Germinal center (tissue), 1 donor: ENCODE measurements at regions not wholly inside any gene's neighbourhood (a gene's known extent, or its start where the extent isn't known, plus 50 kb on each side); places are given as distances from the start of the nearest gene placed in this dataset.

Experiments used
- DNase-seq: peaks from one replicate; pipeline ENCODE4 v3.0.0; 2012; ENCODE audit warnings: mixed read lengths, low spot score

DNA sequence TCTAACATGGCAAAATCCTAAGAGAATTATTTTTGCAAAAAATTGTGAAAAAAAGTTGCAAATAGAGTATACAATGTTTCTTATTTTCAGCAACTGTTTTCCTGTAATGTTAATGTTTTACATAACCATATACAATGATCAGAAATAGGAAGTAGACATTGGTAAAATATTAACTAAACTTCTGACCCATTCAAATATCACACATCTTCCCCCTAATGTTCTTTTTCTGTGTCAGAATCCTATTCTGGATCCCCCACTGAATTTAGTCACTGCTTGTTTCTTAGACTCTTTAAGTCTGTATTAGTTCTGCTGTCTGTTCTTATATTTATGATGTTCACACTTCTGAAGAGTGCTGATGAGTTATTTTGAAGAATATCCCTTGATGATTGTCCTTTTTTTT, 62.0 kb downstream of the HFE start:
- DNase-seq, result no peak

DNA sequence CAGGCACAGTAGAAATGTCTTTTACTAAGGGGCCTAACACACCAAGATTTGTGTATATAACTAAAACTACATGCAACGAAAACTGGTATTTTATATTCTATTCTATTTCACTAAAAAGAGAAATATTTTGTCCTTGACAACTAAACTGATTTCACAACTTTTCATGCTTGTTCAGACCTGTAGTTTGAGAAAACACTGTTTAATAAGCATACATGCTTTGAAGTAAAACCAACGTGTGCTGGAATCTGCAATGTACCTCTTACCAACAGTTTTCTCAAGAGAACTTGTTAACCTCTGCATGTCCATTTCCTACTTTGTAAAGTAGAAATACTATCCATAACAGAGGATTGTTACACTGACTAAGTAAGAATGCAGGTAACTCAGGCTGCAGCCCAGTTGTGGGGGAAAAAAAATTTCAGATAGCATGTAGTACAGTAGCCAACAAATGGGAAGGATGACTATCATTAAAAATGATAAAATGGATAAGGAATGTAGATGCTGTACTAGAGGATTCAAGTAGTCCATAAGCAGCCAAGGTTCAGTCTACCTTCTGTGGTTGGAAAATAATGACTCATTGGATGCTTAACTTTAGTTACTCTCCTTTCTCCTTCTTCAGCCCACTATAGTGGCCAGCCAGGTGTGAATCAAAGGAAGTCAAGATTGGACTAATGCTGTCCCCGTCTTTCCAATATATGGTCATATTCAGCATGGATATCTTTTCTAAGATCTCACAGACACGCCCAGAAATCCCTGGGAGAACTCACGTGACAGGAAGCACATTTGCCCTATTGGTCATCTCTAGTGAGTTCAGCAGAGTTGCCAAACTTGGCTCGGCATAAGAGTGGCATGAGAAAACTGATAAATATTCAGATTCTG, 65.2 kb downstream of the HFE start:
- DNase-seq, result no peak

DNA sequence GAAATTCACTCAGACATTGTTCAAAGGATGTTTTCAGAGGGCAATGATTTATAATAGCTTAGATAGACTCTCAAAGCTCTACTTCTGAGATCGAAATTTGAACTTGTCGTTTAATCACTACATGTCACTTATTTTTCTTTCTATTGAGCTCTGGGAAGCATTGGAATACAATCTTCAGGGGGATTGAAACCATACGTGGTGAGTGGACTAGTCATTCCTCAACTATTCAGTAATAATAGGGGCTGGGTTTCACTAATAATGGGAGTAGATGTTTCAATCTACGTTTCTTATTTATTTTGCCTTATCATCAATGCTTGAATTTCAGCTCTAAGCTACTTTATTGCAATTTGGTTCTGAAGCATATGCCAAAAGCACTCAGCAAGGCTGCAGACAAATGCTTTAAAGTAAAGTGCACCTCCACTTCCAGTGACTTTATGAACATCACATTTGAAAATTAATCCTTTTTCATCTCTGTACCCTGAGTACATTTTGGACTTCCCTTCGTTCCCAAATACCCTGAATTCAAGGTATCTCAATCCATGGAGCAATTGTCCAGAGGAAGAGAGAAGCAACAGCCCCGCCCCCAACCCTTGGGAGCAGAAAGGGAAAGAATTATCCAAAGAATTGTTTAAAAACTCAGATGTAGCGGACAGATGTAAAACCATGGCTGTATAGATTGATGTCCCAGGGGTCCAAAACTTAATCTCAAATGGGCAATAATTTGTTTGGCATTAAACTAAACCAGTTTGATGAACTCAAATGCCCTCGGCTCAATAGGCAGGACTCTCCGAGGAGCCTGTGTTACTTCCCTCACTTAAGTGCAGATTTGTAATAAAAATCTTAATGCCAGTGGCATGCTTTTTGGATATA, 68.1 kb downstream of the HFE start:
- peak; percentile 14 for DNase-seq

DNA sequence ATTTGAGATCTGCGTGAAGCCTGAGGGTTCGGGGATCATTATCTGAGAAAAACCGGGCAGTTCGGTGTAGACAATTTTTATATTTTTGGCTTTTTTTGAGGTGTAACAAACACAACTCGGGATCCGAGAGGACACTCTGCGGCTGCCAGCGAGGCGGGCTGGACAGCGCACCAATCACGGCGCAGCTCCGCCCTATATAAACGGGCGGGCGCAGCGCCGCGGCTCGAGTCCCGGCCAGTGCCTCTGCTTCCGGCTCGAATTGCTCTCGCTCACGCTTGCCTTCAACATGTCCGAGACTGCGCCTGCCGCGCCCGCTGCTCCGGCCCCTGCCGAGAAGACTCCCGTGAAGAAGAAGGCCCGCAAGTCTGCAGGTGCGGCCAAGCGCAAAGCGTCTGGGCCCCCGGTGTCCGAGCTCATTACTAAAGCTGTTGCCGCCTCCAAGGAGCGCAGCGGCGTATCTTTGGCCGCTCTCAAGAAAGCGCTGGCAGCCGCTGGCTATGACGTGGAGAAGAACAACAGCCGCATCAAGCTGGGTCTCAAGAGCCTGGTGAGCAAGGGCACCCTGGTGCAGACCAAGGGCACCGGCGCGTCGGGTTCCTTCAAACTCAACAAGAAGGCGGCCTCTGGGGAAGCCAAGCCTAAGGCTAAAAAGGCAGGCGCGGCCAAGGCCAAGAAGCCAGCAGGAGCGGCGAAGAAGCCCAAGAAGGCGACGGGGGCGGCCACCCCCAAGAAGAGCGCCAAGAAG, 69.0 kb downstream of the HFE start:
- peak; percentile 92 for DNase-seq

DNA sequence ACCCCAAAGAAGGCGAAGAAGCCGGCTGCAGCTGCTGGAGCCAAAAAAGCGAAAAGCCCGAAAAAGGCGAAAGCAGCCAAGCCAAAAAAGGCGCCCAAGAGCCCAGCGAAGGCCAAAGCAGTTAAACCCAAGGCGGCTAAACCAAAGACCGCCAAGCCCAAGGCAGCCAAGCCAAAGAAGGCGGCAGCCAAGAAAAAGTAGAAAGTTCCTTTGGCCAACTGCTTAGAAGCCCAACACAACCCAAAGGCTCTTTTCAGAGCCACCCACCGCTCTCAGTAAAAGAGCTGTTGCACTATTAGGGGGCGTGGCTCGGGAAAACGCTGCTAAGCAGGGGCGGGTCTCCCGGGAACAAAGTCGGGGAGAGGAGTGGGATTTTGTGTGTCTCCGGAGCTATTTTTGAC, 69.6 kb downstream of the HFE start:
- DNase-seq, result peak; percentile 51

DNA sequence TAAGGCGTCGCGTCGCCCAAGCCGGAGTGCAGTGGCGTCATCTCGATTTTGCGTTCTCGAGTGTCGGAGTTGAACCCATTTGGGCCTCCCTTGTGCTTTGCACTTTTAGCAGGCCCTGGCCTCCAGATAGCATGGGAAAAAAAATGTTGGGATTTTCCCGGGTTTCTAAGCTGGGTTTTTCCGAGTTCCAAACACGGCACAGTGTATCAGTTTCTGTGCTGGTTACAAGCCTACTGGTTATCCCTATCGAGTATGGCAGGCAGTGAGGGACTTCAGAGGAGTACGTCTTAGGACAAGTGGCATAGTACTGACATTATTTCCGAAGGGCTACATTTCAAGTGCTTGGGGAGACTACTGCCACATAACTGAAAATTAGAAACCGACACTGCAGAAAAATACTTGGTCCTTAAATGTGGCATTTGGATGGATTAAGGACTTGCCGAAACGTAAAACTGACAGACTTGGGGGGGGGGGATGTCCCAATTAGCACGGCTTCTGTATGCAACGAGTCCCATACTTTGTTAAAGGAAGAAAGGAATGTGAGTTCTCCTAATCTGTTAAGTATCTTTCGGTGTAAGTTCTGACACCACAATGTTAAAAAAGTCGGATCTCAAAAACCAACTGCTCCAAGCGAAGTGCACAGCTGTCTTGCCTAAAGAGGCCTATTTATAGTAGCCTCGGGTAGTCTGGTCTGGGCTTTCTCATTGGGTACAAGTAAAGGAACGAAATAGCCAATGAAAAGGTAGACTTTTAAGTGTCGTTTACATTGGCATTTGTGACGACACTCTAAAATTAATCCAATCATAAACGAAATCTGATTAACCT, 70.2 kb downstream of the HFE start:
- peak; percentile 95 for DNase-seq

DNA sequence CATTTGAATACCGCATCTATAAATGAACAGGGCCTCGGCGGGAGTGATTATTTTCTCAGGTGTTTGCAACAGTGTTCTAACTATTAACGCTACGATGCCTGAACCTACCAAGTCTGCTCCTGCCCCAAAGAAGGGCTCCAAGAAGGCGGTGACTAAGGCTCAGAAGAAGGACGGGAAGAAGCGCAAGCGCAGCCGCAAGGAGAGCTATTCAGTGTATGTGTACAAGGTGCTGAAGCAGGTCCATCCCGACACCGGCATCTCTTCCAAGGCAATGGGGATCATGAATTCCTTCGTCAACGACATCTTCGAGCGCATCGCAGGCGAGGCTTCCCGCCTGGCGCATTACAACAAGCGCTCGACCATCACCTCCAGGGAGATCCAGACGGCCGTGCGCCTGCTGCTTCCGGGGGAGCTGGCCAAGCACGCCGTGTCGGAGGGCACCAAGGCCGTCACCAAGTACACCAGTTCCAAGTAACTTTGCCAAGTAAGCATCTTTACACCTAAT, 70.9 kb downstream of the HFE start:
- DNase-seq, result no peak

DNA sequence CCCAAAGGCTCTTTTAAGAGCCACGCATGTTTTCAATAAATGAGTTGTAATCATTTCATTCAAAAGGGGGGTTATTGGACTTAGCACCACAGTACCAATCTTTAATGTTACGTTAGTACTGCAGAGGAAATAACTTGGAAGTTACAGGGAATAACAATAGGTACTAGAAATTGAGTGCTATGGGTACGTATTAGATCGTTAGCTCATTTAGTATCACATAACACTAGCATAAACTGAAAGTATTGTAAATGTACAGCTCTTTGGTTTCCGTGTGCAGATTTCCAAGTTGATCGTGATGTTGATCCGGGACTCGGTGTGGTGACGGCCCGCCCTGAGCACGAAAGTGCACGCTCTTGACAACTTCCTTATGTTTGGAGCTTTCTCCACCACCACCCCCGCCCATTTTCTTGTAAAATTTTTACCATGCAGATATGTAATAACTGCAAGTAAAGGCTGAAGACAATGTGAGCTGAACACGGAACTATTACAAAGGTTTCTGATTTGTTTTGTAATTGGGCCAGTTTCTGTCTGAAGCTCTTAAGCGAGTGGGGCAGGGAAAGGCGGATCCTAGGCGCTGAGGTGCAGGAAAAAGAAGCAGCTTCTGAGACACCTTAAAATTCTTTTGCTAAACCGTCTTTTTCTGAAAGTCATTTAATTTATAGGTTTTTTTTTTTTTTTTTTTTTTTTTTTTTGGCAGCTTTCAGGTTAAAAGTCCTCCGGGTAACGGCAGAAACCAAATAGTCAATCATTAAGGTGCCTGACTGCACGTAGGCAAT, 71.5 kb downstream of the HFE start:
- peak; percentile 60 for DNase-seq

DNA sequence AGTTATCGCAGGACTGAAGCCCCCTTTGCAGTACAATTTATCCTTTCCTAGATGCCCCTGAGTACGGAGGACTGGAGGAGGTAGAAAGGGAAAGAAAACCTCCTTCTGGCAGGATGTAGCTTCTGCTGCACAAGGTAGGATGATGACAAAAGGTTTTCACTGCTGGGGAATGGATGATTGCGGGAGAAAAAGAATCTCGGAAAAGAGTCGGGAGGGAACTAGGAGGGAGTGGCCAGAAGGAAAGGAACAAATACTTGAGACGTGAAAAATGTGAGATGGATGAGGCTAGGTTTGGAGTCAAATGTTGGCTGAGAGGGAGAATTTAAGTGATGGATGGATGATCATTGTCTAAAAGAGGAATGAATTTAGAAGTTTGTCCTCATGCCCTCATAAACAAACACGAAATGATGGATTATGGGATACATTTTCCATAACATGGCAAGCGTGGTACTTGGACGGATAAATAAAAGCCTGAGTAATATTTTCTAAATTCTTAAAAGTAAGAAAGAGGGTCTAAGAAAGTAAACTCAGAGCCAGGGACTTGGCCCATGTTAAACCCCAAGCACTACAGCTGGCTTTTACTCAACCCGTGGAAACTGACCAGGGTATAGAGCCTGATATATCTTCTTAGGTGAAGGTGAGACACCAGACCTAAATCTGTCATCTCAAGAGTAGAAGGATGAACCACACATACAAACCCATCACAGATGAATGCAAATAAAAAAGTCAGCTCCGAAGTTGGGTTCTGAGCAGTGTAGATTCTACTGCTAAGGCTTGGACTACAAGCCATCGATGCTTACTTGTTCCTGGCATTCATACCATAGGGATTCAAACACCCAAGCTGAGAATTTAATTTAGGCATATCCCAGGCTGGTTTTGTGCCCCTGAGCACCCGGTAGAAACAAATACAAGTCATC, 72.4 kb downstream of the HFE start:
- DNase-seq, result no peak

DNA sequence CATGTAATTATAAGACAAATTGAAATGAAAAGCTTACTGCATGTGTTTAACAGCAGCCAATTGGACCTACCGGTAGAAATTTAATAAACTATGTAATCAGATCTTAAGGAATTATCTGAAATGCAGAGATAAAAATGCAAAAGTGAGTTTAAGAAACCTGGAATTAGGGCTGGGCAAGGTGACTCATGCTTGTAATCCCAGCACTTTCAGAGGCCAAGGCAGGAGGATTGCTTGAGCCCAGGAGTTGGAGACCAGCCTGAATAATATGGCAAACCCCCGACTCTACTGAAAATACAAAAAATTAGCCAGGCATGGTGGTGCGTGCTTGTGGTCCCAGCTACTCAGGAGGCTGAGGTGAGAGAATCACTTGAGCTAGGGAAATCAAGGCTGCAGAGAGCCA, 74.1 kb downstream of the HFE start:
- no peak for DNase-seq

DNA sequence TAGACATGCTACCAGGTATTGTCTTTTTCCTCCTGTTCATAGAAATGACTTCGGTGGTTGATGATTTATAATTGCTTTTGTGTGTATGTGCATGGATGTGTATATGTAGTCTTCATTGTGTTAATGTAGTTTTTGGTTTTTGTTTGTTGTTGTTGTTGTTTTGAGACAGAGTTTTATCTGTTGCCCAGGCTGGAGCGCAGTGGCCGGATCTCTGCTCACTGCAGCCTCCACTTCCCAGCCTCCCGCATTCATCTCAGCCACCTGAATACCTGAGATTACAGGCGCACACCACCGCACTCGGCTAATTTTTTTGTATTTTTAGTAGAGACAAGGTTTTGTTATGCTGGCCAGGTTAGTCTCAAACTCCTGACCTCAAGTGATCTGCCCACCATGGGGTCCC, 75.2 kb downstream of the HFE start:
- DNase-seq, result no peak

DNA sequence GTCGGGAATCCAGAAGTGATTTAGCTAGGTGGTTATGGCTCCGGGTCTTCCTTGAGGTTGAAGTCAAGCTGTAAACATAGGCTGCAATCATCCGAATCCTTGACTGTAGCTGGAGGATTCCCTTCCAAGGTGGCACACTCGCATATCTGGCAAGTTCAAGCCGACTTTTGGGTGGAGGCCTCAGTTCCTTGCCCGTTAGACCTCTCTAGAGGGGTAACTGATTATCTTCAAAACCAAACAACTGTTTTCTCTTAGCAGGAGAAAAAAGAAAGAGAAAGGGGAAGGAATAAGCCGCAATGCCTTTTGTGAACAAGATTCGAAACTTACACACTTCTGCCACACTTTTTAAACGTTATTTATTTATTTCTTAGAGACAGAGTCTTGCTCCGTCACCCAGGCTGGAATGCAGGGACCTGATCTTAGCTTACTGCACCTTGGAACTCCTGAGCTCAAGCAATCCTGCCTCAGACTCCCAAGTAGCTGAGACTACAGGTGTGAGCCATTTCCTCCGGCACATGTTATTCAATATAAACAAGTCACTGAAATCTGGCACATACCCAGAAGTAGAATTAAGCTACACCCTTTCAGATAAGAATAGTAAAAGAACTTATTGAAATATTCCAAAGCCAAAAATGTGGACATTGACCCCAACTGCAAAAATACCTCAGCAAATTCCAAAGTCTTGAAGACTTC, 76.3 kb downstream of the HFE start:
- no peak for DNase-seq

DNA sequence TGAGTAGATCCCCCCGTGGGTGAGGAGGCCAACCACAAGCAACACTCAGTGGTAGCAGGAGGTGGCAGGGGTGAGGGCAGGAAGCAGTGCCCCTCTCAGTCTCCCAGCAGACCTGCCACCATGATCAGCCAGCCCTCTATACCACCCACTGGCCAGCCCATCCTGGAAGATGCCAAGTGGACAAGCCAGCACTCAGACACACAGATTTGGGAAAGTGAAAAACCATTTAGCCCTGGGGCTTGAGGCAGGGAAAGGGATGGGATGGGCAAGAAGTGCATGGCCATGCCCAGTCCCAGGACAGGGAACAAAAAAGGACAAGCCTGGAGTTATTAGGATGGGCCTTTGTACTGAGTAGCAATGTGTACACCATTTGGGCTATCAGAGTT, 76.9 kb downstream of the HFE start:
- DNase-seq, result no peak

DNA sequence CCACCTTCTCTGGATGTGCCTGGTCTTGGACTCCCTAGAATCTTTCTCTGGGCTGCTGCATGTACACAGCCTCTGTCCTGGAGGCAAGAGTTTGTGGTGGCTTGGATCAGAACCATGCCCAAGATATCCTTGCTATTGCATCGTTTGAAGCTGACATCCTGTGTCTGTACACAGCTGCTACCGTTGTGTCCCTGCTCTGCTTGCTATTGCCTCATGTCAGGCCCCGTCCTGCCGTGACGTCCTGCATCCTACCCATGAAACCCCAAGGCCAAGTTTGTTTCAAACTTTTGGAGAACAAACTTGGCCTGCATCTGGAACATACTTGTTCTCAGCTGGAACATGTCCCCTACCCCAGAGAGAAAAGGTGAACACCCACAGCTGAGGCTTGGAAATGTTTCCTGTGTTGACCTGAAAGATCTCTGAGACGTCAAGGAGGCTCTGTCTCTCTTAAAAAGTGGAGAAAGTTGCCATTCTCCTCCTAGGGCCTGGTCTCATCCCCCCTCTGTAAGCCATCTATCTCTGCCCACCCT, 78.1 kb downstream of the HFE start:
- no peak for DNase-seq

DNA sequence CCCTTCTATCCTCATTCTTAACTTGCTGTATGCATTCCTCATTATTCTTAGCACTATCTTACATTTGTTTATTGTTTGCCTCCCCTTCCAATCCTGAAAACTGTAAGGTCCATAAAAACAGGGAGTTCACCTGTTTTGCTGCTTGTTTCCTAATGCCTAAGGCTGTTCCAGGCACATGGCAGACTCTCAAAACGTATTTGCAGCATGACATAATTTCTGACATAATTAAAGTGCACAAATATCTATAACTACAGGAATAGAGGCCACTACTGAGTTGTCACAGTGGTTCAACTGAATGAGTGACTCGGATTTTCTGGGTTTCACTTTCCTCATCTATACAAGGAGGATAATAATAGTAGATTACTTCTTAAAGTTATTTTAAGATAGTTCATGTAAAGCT, 83.0 kb downstream of the HFE start:
- no peak for DNase-seq

DNA sequence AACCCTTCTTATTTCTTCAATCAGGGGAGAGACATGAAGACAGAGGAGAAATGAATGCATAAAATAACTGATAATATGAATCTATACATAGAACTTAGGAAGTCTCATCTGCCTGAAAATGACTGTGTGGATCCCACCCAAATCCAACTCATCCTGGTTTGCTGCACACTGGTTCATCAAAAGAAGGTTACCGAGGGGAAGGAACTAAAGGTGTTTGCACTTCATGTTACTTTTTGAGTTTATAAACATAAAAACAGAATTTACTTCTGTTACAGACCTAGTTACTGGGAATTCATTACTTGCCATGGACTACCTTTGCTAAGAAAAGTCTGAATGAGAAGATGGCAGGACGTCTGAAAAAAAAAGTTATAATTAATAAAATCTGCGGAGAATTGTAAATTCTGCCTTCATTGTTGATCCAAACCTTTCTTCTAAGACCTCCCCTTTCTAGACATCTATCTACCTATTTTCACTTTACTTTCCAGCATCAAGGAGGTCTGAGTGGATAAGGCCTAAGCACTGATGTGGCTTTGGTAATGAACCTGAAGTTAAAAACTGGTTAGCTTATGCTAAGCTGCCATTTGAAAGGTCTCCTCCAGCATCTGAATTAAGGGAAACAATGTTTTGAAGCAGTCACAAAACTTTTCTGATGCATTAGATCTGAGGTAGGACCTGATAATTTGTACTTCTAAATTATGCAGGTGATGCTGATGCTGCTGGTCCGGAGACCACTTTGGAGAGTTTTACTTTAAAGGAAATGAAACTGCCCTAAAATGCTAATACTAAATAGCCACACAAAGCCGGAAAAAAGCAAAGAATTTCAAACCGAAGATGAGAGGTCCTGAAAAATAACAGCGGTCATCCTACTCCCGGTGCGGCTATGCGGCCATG, 84.0 kb downstream of the HFE start:
- DNase-seq, result no peak

DNA sequence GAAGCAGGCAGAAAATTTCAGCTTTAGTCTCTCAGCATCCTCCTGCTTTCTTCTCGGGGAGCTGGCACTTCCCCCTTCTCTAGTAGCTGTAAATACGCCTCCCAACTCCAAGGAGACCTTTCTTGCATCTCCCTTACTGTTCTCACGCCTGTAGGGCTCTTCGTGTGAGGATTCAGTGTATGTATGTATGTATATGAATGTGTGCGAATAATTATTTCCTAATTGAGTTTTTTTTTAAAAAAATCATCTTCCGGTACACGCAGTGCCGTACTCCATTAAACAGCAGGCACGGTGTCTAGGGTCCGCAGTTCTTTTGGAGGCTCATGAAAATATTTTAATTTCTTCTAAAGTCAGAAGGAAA, 85.4 kb downstream of the HFE start:
- DNase-seq, result peak; percentile 33

DNA sequence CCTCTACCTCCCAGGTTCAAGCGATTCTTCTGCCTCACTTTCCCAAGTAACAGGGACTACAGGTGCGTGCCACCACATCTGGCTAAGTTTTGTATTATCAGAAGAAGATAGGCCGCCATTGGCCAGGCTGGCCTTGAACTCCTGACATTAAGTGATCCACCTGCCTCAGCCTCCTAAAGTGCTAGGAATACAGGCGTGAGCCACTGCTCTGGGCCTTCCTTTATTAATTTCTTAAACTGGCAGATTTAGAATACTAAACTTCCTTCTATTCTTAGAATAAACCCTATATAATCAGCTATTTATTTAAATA, 86.6 kb downstream of the HFE start:
- DNase-seq, result no peak
